ENCODE measurements at regions not wholly inside any gene's neighbourhood (a gene's known extent, or its start where the extent isn't known, plus 50 kb on each side); places are given as distances from the start of the nearest gene placed in this dataset.

DNA sequence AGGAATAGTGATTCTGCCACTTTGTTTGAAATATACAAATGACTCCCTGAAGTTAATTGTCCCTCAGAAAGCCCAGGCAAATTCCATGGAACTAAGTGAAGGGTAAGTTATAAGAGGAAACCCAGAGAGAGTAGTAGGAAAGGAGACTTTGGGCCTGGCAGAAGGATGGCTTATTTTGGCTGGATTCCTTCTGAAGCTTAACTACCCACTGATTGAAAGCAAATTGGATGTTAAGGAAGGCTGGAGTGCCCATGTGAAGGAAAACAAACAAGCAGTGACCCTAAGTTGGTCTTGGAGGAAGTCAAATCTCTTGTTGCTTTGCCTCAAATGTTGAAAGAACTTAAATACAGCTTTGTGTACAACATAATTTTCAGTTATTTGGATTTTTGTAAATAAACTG is 1106.4 kb upstream of the ZEB2 start:
- no peak for DNase-seq
- CTCF ChIA-PET: no interaction called here
- Histone ChIP-seq H3K27me3 (replicated peaks in 1 of 4; ENCODE audit: control extremely low read depth in 1 of 4, control insufficient read depth in 3 of 4, insufficient read depth in 4 of 4, low read length in 3 of 4) (no peaks in the 10 kb centered on the region), H2AFZ (ENCODE audit: insufficient read depth, low read depth, low read length, poor library complexity, severe bottlenecking) (no peak overlapping the region), H3K9ac (ENCODE audit: low read length) (no peak overlapping the region), H3K36me3 (replicated peaks in 1 of 2; ENCODE audit: control extremely low read depth in 1 of 2, control insufficient read depth in 1 of 2, extremely low read depth in 1 of 2, insufficient read depth in 2 of 2, low read length in 1 of 2) (no peaks in the 10 kb centered on the region), H3K4me2 (replicated peaks; ENCODE audit: low read depth, low read length, poor library complexity, severe bottlenecking) (no peak overlapping the region), H3K79me2 (ENCODE audit: control insufficient read depth, insufficient read depth, low read length) (no peaks in the 10 kb centered on the region), H4K20me1 (ENCODE audit: control insufficient read depth, insufficient read depth, low read length, poor library complexity, severe bottlenecking) (no peaks in the 10 kb centered on the region), H3K9me3 (ENCODE audit: control extremely low read depth in 1 of 3, control insufficient read depth in 2 of 3, insufficient read depth in 1 of 3, low read length in 2 of 3) (no peaks in the 10 kb centered on the region), H3K4me1 (ENCODE audit: control insufficient read depth in 2 of 2, insufficient read depth in 2 of 2, low read length in 2 of 2) (no peaks in the 10 kb centered on the region), H3K27ac (ENCODE audit: low read length in 2 of 2) (no peak overlapping the region), H3K4me3 (ENCODE audit: control extremely low read depth in 1 of 5, extremely low read depth in 1 of 5, insufficient read depth in 1 of 5, low read depth in 2 of 5, low read length in 4 of 5) (no peak overlapping the region)
- Mint-ChIP-seq H3K27ac (no peak overlapping the region), H3K4me3 (no peak overlapping the region), H3K4me1 (no peaks in the 10 kb centered on the region), H3K27me3 (no peaks in the 10 kb centered on the region), H3K9me3 (ENCODE audit: insufficient read depth) (no peaks in the 10 kb centered on the region)
- POLR2A ChIA-PET: no interaction called here
- intact Hi-C loops (cut with micrococcal nuclease): no loop called here
- no peak for ATAC-seq (ENCODE audit: low read depth)
- no peak for TF ChIP-seq EZH2 (IDR thresholded peaks at IDR 0.05; ENCODE audit: borderline replicate concordance, insufficient read depth, low read depth, low read length, poor library complexity, severe bottlenecking)
- TF ChIP-seq, protein P1, sequence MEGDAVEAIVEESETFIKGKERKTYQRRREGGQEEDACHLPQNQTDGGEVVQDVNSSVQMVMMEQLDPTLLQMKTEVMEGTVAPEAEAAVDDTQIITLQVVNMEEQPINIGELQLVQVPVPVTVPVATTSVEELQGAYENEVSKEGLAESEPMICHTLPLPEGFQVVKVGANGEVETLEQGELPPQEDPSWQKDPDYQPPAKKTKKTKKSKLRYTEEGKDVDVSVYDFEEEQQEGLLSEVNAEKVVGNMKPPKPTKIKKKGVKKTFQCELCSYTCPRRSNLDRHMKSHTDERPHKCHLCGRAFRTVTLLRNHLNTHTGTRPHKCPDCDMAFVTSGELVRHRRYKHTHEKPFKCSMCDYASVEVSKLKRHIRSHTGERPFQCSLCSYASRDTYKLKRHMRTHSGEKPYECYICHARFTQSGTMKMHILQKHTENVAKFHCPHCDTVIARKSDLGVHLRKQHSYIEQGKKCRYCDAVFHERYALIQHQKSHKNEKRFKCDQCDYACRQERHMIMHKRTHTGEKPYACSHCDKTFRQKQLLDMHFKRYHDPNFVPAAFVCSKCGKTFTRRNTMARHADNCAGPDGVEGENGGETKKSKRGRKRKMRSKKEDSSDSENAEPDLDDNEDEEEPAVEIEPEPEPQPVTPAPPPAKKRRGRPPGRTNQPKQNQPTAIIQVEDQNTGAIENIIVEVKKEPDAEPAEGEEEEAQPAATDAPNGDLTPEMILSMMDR (IDR thresholded peaks at IDR 0.05): no peak

GRCh38 chr2:145625111-145625510 is 1105.2 kb upstream of the ZEB2 start:
- Histone ChIP-seq H3K4me2 (replicated peaks; ENCODE audit: low read depth, low read length, poor library complexity, severe bottlenecking) (no peak overlapping the region), H3K27me3 (replicated peaks in 1 of 4; ENCODE audit: control extremely low read depth in 1 of 4, control insufficient read depth in 3 of 4, insufficient read depth in 4 of 4, low read length in 3 of 4) (no peaks in the 10 kb centered on the region), H4K20me1 (ENCODE audit: control insufficient read depth, insufficient read depth, low read length, poor library complexity, severe bottlenecking) (no peaks in the 10 kb centered on the region), H3K79me2 (ENCODE audit: control insufficient read depth, insufficient read depth, low read length) (no peaks in the 10 kb centered on the region), H3K9ac (ENCODE audit: low read length) (no peak overlapping the region), H2AFZ (ENCODE audit: insufficient read depth, low read depth, low read length, poor library complexity, severe bottlenecking) (no peak overlapping the region), H3K36me3 (replicated peaks in 1 of 2; ENCODE audit: control extremely low read depth in 1 of 2, control insufficient read depth in 1 of 2, extremely low read depth in 1 of 2, insufficient read depth in 2 of 2, low read length in 1 of 2) (no peaks in the 10 kb centered on the region), H3K27ac (ENCODE audit: low read length in 2 of 2) (no peak overlapping the region), H3K4me3 (ENCODE audit: control extremely low read depth in 1 of 5, extremely low read depth in 1 of 5, insufficient read depth in 1 of 5, low read depth in 2 of 5, low read length in 4 of 5) (no peak overlapping the region), H3K4me1 (ENCODE audit: control insufficient read depth in 2 of 2, insufficient read depth in 2 of 2, low read length in 2 of 2) (no peaks in the 10 kb centered on the region), H3K9me3 (ENCODE audit: control extremely low read depth in 1 of 3, control insufficient read depth in 2 of 3, insufficient read depth in 1 of 3, low read length in 2 of 3) (no peaks in the 10 kb centered on the region)
- H3K27ac Mint-ChIP-seq: no peak overlapping the region
- intact Hi-C loops (cut with micrococcal nuclease): no loop called here
- TF ChIP-seq EZH2 (IDR thresholded peaks at IDR 0.05; ENCODE audit: borderline replicate concordance, insufficient read depth, low read depth, low read length, poor library complexity, severe bottlenecking): no peak
- TF ChIP-seq, protein P1 (IDR thresholded peaks at IDR 0.05): no peak
- DNase-seq (no peak), ATAC-seq (ENCODE audit: low read depth) (no peak)
- POLR2A ChIA-PET: no interaction called here
- no peaks in the 10 kb centered on the region for H3K4me1 Mint-ChIP-seq
- CTCF ChIA-PET: no interaction called here
- no peak overlapping the region for H3K4me3 Mint-ChIP-seq
- WGBS (ENCODE audit: insufficient coverage): no CpG with 5 or more reads among the region's 1 CpG
- no peaks in the 10 kb centered on the region for H3K27me3 Mint-ChIP-seq
- no peaks in the 10 kb centered on the region for H3K9me3 Mint-ChIP-seq (ENCODE audit: insufficient read depth)
